ENCODE measurements at regions not wholly inside any gene's neighbourhood (a gene's known extent, or its start where the extent isn't known, plus 50 kb on each side); places are given as distances from the start of the nearest gene placed in this dataset.

DNA sequence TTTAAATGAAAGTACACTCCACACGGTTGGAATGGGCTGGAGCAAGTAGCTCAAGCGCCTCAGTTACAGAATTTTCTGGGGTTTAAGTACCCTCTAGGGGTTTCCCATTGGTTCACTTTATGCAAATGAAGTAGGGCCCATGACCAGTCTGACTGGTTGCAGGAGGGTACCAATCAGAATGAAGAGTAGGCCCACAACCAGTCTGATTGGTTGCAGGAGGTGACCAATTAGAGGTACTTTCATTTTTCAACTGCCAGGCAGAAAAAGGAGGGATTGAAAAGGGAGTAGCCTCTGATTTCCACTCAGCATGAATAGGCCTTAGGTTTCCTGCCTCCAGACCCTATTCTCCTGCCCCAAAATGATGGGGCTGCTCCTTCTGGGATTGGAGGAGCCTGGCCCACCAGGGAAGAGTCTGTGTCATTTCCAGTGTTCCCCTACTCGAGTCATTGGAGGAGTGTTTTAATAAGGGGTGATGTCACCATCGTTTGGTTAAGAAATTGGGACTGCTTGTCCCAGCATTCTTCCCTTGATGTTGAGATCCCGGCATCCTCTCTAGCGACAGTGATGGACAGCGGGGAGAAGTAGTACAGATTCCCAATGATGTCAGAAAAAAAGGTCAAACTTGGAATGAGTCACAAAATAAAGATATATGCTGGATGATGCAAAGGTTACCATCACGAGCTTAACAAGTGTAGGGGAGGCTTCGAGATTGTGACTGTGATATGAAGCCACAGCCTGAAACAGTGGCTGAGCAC is 210.4 kb downstream of the SH3BP4 start:
- WGBS, 2 donors = 79 to 88% methylated on average over 9 of the region's 9 CpGs
- intact Hi-C loops (cut with DNase I; ENCODE audit: low total_unique reads) = no loop called here
- peak in 1 of 2 donors; percentile 18 for DNase-seq (ENCODE audit: low spot score in 2 of 2)
- H3K4me3 ChIP-seq (ENCODE audit: low read depth, poor library complexity, severe bottlenecking) = no peak overlapping the region
- no peak for TF ChIP-seq POLR2A (IDR thresholded peaks at IDR 0.05)
- TF ChIP-seq, protein P1, sequence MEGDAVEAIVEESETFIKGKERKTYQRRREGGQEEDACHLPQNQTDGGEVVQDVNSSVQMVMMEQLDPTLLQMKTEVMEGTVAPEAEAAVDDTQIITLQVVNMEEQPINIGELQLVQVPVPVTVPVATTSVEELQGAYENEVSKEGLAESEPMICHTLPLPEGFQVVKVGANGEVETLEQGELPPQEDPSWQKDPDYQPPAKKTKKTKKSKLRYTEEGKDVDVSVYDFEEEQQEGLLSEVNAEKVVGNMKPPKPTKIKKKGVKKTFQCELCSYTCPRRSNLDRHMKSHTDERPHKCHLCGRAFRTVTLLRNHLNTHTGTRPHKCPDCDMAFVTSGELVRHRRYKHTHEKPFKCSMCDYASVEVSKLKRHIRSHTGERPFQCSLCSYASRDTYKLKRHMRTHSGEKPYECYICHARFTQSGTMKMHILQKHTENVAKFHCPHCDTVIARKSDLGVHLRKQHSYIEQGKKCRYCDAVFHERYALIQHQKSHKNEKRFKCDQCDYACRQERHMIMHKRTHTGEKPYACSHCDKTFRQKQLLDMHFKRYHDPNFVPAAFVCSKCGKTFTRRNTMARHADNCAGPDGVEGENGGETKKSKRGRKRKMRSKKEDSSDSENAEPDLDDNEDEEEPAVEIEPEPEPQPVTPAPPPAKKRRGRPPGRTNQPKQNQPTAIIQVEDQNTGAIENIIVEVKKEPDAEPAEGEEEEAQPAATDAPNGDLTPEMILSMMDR (IDR thresholded peaks at IDR 0.05) = no peak

GRCh38 chr2:235162837-235163197 is 211.0 kb downstream of the SH3BP4 start:
- H3K4me3 ChIP-seq (ENCODE audit: low read depth, poor library complexity, severe bottlenecking) = no peak overlapping the region
- no peak for TF ChIP-seq POLR2A (IDR thresholded peaks at IDR 0.05)
- intact Hi-C loops (cut with DNase I; ENCODE audit: low total_unique reads) = no loop called here
- DNase-seq (ENCODE audit: low spot score in 2 of 2) = no peak
- WGBS, 2 donors = 85 to 94% methylated on average over 5 of the region's 5 CpGs

GRCh38 chr2:235165136-235165535 is 213.3 kb downstream of the SH3BP4 start:
- H3K4me3 ChIP-seq (ENCODE audit: low read depth, poor library complexity, severe bottlenecking) = no peak overlapping the region
- no peak for DNase-seq (ENCODE audit: low spot score in 2 of 2)
- TF ChIP-seq POLR2A (IDR thresholded peaks at IDR 0.05) = no peak
- TF ChIP-seq, protein P1 (IDR thresholded peaks at IDR 0.05) = no peak
- WGBS, 2 donors = 42 to 61% methylated on average over 5 to 9 of the region's 9 CpGs
- intact Hi-C loops (cut with DNase I; ENCODE audit: low total_unique reads) = no loop called here

DNA sequence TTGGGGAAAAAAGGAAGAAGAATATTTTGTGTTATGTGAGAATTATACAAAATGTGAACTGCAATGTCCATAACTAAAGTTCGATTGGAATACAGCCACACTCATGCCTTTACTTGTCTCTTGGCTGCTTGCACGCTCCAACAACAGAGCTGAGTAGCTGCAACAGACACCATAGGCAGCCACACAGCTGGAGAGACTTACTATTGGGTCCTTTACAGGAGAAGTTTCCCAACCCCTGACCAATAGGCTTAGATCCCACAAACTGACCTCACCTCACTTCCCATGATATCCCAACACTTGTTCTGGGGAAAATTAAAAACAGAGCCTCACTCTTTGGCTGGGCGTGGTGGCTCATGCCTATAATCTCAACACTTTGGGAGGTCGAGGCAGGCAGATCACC is 213.8 kb downstream of the SH3BP4 start:
- 45 to 56% methylated on average over 4 of the region's 4 CpGs for WGBS, 2 donors
- H3K4me3 ChIP-seq (ENCODE audit: low read depth, poor library complexity, severe bottlenecking) = no peak overlapping the region
- TF ChIP-seq POLR2A (IDR thresholded peaks at IDR 0.05) = no peak
- TF ChIP-seq, protein P1 (IDR thresholded peaks at IDR 0.05) = no peak
- DNase-seq (ENCODE audit: low spot score in 2 of 2) = no peak
- intact Hi-C loops (cut with DNase I; ENCODE audit: low total_unique reads) = no loop called here

DNA sequence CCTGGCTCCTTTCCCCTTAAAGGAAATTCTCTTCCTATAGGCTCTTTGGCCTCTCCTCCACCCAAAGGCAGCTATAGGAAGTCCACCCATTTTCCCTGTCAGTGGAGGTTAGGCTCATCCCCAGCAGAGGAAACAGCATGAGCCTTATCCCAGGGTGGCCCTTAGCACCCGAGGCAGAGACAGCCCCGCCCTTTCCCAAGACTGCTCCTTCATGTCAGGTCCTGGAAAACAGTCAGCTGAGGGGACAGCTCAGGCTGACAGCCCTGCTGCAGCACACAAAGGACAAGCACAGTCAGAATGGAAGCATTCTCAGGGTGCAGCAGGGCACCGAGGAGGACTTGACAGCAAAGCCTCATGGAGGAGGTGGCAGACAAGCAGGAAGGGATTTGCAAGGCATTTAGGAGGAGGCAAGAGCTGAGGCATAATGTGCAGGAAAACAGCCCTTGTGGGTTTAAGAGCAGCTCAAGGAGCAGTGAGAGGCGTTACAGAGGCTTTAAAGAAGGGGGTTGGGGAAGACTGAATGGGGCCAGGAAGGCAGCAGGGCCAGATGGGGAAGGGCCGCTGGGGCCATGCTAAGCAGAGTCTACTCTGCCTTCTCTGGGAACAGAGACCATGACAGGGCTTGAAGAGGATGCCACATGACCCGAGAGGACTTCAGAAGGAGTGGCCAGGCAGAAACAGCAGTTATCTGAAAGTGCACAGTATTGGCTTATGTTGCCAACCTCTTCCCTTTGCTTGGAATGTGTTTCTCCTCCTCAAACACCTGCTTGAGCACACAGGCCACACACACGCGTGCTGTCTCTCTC is 216.6 kb downstream of the SH3BP4 start:
- no peak overlapping the region for H3K4me3 ChIP-seq (ENCODE audit: low read depth, poor library complexity, severe bottlenecking)
- WGBS, 2 donors = 59 to 72% methylated on average over 8 of the region's 8 CpGs
- TF ChIP-seq, protein P1 (IDR thresholded peaks at IDR 0.05) = no peak
- TF ChIP-seq POLR2A (IDR thresholded peaks at IDR 0.05) = no peak
- intact Hi-C loops (cut with DNase I; ENCODE audit: low total_unique reads) = no loop called here
- no peak for DNase-seq (ENCODE audit: low spot score in 2 of 2)

DNA sequence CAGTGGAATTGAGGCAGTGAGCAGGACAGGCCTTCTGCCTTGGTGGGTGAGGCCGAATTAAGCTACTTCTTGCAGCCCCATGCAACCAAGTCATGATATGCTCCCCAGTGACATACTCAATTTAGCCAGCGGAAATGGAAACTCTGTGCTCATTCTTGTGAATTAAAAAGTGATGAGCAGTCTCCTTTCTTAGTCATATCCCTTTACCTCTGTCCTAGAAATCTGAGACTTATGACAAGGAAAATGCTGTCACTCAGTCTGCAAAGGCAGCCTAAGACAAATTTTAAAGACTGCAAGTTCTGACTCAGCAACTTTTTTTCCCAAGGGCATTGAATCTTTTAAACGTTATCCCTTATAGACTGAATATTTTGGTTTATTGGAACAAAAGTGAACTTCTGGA is 218.2 kb downstream of the SH3BP4 start:
- WGBS, 2 donors = 37 to 69% methylated on average over 3 of the region's 3 CpGs
- no peak overlapping the region for H3K4me3 ChIP-seq (ENCODE audit: low read depth, poor library complexity, severe bottlenecking)
- no peak for DNase-seq (ENCODE audit: low spot score in 2 of 2)
- intact Hi-C loops (cut with DNase I; ENCODE audit: low total_unique reads) = no loop called here
- TF ChIP-seq, protein P1 (IDR thresholded peaks at IDR 0.05) = no peak
- no peak for TF ChIP-seq POLR2A (IDR thresholded peaks at IDR 0.05)
